GM19328 (cell line): ENCODE measurements at regions not wholly inside any gene's neighbourhood (a gene's known extent, or its start where the extent isn't known, plus 50 kb on each side); places are given as distances from the start of the nearest gene placed in this dataset.

Source experiments
- ATAC-seq: cut with Tn5 transposase; IDR thresholded peaks from one replicate; pipeline ENCODE4 v1.9.1; 2021; ENCODE audit warnings: mild to moderate bottlenecking, moderate library complexity; ENCODE audit not compliant: unreplicated experiment

GRCh38 chr21:16406355-16406754 lies 676.6 kb downstream of the USP25 start:
- ATAC-seq: no peak

DNA sequence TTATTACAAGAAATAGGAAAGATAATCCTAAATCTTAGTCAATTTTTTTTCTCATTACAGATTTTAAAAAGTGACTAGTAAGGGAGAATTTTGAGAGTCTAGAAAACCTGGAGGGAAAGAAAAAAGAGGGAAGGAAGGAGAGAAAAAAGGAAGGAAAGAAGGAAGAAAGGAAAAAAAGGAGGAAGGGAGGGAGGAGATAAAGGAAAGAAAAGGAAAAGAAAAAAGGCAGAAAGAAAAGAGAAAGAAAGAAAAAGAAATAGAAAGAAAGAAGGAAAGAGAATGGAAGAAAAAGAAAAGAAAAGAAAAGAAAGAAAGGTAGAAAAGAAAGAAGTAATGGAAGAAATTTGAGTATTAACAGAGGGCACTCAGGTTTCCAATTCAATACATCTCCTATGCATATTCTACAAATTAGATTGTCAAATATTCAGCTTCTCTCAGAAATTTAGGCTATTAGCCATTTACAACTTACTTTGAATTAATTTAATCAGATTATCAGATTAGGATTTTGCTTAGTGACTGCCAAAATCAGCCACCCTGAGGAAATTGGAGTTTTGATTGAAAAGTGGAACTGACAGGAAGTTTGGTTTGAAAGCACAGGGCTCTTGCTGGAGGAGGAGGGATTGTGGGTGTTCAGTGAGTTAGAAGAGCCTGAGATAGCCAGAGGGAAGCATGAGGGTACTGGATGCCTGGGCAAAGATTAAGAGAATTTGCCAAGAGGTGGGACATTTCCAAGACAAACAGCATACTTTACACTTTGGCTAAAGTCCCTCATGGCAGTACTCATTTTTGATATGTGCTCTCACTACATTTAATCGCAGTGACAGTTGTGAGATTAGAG lies 677.8 kb downstream of the USP25 start:
- no peak for ATAC-seq

- no peak for ATAC-seq
These were observed 678.5 kb downstream of the USP25 start for GRCh38 chr21:16408280-16408679.

GRCh38 chr21:16409352-16409751 lies 679.6 kb downstream of the USP25 start:
- no peak for ATAC-seq

DNA sequence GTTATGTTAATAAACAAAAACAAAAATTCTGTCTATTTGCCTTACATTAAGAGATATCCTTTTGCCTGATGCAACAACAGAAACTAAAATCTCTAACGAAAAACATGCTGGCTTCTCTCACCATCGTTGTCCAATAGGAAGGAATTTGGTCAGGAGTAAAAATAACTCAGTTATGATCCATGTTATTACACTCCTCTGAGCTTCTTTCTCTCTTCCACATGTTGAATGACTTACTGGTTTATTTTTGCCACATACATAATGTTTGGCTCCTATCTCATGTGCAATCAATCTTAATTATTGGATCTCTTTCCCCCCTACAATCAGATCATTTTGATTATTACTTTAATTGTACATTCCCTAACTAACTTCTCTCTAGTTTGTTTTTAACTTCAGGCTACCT lies 688.4 kb downstream of the USP25 start:
- ATAC-seq: no peak

GRCh38 chr21:16418642-16419041 lies 688.9 kb downstream of the USP25 start:
- no peak for ATAC-seq

GRCh38 chr21:16419188-16419921 lies 689.6 kb downstream of the USP25 start:
- ATAC-seq: no peak

GRCh38 chr21:16420031-16420724 lies 690.4 kb downstream of the USP25 start:
- no peak for ATAC-seq

DNA sequence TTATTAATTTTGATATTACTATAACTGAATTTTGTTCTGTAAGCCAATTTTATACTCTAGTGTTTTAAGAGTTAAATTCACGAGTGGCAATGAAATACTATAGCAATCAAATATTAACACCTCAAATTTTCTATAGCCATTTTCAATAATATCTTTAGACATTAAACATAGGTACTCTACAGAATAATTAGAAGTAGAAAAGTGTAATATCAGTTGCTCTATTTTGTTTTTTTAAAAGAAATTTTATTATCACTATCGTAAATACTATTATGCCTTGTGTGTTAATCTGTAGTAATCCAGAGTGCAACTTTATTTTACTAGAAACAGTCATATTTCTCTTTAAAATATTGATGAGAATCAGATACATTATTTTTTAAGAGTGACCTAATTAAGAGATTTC lies 691.2 kb downstream of the USP25 start:
- ATAC-seq: no peak

DNA sequence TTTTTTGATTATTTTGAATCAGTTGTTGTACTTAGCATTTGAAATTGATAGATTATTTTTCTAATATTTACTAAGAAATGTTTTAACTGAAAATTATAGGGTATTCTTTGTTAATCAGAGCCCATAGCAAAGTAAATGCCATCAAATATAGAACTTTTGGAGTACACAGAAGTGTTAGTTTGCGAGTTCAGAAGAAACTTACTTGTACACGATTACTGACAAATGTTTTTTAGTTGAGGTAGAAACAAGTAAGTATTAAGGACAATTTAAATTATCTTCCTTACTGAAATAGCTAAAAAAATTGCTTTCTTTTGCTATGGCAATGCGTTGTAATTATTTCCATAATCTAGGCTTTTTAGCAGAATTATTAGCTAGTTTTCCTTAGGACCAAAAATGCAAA lies 692.2 kb downstream of the USP25 start:
- ATAC-seq: no peak

- ATAC-seq: no peak
These were observed 692.9 kb downstream of the USP25 start for GRCh38 chr21:16422702-16423101.

GRCh38 chr21:16423921-16424320 lies 694.1 kb downstream of the USP25 start:
- ATAC-seq: no peak

DNA sequence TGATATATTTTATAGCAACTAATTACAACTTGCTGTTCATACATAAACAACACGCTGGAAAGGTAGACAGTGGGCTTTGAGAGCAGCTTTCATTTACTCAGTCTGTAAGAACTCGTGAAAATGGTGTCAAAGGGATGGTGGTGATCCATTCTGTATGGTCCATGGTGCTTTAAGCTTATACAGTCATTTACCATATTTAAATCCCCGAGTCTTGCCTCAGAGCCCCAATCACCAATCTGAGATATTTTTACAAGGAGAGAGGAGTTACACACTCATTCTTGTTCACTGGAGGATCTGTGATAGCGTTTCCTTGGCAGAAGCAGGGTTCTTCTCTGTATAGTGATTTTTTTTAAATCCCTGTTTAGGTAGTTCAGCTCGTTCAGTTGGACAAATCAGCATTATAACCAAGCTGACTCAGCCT lies 694.6 kb downstream of the USP25 start:
- ATAC-seq: no peak

- no peak for ATAC-seq
These were observed 695.6 kb downstream of the USP25 start for GRCh38 chr21:16425376-16425775.

DNA sequence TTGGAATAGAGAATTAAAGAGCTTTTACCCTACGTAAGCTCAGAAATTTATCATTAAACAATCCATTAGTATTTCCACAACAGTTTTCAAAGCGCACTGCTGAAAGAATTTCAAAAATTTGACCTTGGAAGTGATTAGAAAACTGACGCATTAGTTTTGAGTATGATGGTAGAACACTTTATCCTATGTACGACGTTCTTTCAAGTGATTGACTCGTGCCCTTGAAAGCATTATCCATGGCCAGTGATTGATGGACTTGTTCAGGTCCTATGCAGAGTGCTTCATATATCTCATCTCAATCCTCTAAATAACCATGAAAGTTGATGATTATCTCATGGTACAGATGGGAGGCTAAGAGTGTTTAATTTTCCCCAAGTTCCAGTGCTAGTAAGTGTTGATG lies 697.2 kb downstream of the USP25 start:
- no peak for ATAC-seq

GRCh38 chr21:16427587-16428087 lies 697.9 kb downstream of the USP25 start:
- ATAC-seq: no peak

GRCh38 chr21:16437586-16437985 lies 707.8 kb downstream of the USP25 start:
- no peak for ATAC-seq

DNA sequence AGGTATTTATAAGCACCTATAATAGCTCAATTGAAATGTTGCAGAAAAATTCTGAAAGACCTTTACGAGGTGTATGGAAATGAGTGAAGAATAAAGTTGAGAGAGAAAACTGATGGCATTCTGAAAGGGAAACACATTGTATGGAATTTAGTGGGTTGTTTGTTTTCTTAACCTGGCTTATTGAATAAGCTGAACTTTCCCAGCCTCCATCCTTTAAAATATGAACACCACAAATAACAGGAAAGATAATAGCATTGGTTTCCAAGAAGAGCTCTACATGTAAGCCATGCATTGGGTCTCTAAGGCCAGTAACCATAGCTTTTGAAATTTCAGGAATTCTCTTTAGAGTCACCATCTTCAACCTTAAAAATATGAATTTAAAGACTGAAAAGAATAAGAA lies 709.0 kb downstream of the USP25 start:
- no peak for ATAC-seq

DNA sequence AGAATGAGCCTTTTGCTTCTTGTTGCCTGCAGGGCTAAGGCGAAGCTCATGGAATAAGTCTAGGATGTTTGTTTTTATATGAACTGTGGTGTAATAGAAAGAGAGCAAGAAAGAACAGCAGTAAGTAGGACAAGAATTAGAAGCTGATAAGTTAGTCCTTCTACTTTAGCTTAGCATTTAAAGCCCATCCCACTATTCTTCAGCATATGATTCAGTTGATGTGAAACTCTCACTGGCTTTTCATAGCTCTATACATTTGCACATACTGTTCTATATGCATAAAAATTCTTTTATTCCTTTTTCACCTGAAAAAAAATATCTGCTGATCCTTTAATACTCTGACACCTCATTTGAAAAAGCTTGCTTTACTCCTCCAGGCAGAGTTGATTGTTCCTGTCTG lies 712.0 kb downstream of the USP25 start:
- ATAC-seq: no peak

DNA sequence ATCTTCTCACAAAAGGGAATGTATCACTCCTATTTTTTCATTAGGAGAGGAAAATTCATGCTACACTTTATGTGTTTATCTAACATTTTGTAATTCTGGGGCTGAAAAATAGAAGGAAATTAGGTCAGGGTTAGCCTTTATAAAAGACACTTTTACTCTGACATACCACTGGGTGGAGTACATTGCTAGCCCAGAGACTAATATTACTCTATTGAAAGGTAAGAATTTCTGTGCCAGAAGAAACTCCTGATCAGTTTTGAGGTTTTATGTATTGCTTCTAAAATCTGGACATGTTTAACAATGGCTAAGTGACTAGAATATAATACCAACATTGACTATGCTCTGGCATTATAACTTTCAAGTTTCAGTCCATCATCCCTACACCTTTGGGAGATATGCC lies 724.6 kb downstream of the USP25 start:
- no peak for ATAC-seq

GRCh38 chr21:16455526-16455925 lies 725.7 kb downstream of the USP25 start:
- ATAC-seq: no peak

GRCh38 chr21:16455978-16456377 lies 726.2 kb downstream of the USP25 start:
- ATAC-seq: no peak
